HCT116 (cell line): ENCODE measurements at regions not wholly inside any gene's neighbourhood (a gene's known extent, or its start where the extent isn't known, plus 50 kb on each side); places are given as distances from the start of the nearest gene placed in this dataset.

Experiments used
- CEBPB ChIP-seq: IDR thresholded peaks from 2 replicates; pipeline ENCODE4 v1.6.1; 2012; ENCODE audit warnings: low read depth
- CTCF ChIP-seq, 3 experiments: fragments of 200-600 bp in 1 of 3; sonication (generic) in 1 of 3; IDR thresholded peaks in 2 of 3; conservative IDR thresholded peaks in 1 of 3; 2 replicates each; pipeline ENCODE4 v1.5.1; 2012 to 2017; ENCODE audit warnings: low read depth in 2 of 3, low read length in 2 of 3, antibody characterized with exemption in 1 of 3, borderline replicate concordance in 1 of 3, control low read depth in 1 of 3, mild to moderate bottlenecking in 1 of 3, mixed read lengths in 1 of 3, mixed run types in 1 of 3, moderate library complexity in 1 of 3; ENCODE audit not compliant: insufficient read depth in 1 of 3
- EZH2phosphoT487 ChIP-seq: fragments of 200-600 bp; IDR thresholded peaks from 2 replicates; pipeline ENCODE4 v1.6.1; 2018; ENCODE audit warnings: antibody characterized with exemption, borderline replicate concordance
- MAX ChIP-seq: IDR thresholded peaks from 2 replicates; pipeline ENCODE4 v1.6.1; 2012
- POLR2A ChIP-seq: IDR thresholded peaks from 2 replicates; pipeline ENCODE4 v1.7.0; 2011; ENCODE audit warnings: borderline replicate concordance; ENCODE audit not compliant: insufficient read depth, insufficient read length; ENCODE audit errors: extremely low read depth
- SRF ChIP-seq: IDR thresholded peaks from 2 replicates; pipeline ENCODE4 v1.6.1; 2012; ENCODE audit warnings: low read depth

GRCh38 chr3:59245300-59245858 lies 195.6 kb upstream of the CFAP20DC start:
- TF ChIP-seq CTCF (IDR thresholded peaks at IDR 0.05 in 2 of 3, conservative IDR thresholded peaks at IDR 0.05 in 1 of 3; ENCODE audit: borderline replicate concordance in 1 of 3, insufficient read depth in 1 of 3, low read depth in 2 of 3, low read length in 2 of 3), result no peak
- TF ChIP-seq SRF, result no peak
- TF ChIP-seq POLR2A, result no peak
- TF ChIP-seq CEBPB, result no peak
- TF ChIP-seq EZH2phosphoT487, result no peak
- TF ChIP-seq MAX, result no peak
